IPS-18a (cell line): ENCODE measurements at regions not wholly inside any gene's neighbourhood (a gene's known extent, or its start where the extent isn't known, plus 50 kb on each side); places are given as distances from the start of the nearest gene placed in this dataset.
A peak's percentile ranks its signal among the peaks of the same experiment; 100 is the strongest.

Experiments used
- H3K27ac ChIP-seq: one replicate; pipeline ENCODE4 v1.5.1; 2013; ENCODE audit warnings: low read length
- H3K27me3 ChIP-seq: one replicate; pipeline ENCODE4 v1.6.1; 2013; ENCODE audit warnings: mild to moderate bottlenecking, low read length; ENCODE audit not compliant: control insufficient read depth, insufficient read depth
- H3K36me3 ChIP-seq: one replicate; pipeline ENCODE4 v1.6.1; 2013; ENCODE audit warnings: low read depth, low read length; ENCODE audit not compliant: control insufficient read depth
- H3K4me1 ChIP-seq: one replicate; pipeline ENCODE4 v1.6.1; 2013; ENCODE audit warnings: low read depth, low read length; ENCODE audit not compliant: control insufficient read depth
- H3K4me3 ChIP-seq: one replicate; pipeline ENCODE4 v1.5.1; 2013; ENCODE audit warnings: low read length
- H3K9ac ChIP-seq: one replicate; pipeline ENCODE4 v1.6.1; 2013; ENCODE audit warnings: mild to moderate bottlenecking, low read length, moderate library complexity
- H3K9me3 ChIP-seq: one replicate; pipeline ENCODE4 v1.6.1; 2013; ENCODE audit warnings: low read depth, low read length; ENCODE audit not compliant: control insufficient read depth

- no peak overlapping the region for H3K4me3 ChIP-seq
- H3K36me3 ChIP-seq = no peaks in the 10 kb centered on the region
- no peak overlapping the region for H3K9ac ChIP-seq
- no peaks in the 10 kb centered on the region for H3K27me3 ChIP-seq
- peaks cover 4% of the 10 kb centered on the region for H3K9me3 ChIP-seq
- peaks cover 3% of the 10 kb centered on the region for H3K4me1 ChIP-seq
- no peak overlapping the region for H3K27ac ChIP-seq
These were observed 698.0 kb downstream of the CETN3 start for GRCh38 chr5:89711526-89711925.

DNA sequence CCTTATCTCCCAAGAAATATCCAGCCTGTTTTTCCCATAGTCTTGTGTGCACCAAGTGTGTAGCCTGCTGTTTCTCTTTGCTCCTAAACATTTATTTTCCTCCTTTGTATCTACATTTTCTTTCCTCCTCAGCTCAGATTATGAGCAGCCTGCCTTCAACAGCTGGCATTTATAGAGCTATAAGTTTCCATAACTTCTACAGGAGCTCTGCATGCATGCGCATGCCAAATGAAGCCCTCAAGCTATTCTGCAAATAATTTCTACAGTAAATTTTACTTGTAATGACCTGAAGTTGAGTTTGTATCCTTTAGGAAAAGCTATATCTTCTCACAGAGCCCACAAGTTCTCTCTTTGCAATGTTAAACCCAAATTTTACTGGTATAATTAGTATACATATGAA, 699.5 kb downstream of the CETN3 start:
- no peak overlapping the region for H3K4me3 ChIP-seq
- H3K27me3 ChIP-seq = no peaks in the 10 kb centered on the region
- no peaks in the 10 kb centered on the region for H3K36me3 ChIP-seq
- no peak overlapping the region for H3K27ac ChIP-seq
- no peak overlapping the region for H3K9ac ChIP-seq
- peaks cover 4% of the 10 kb centered on the region for H3K9me3 ChIP-seq
- H3K4me1 ChIP-seq = peaks cover 18% of the 10 kb centered on the region

DNA sequence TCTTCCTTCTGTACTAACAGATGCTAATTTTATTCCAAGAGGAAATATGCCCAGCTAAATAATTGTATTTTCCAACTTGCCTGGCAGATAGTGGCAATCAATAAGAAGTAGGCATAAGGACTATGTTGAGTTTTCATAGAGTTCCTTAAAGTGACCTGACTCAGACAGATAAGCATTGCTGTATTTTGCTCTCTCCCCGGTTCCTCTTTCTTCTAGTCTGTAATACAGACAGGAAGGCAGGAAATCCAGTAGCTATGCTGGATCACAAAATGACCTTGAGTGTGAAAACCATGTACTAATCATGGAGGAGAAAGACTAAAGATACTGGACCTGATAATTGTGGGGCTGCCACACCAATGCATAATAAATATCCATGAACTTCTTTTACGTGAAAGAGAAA, 701.7 kb downstream of the CETN3 start:
- Histone ChIP-seq H3K27me3 (no peaks in the 10 kb centered on the region), H3K4me3 (no peak overlapping the region), H3K4me1 (peaks cover 39% of the 10 kb centered on the region), H3K27ac (no peak overlapping the region), H3K9me3 (peaks cover 4% of the 10 kb centered on the region), H3K9ac (no peak overlapping the region), H3K36me3 (no peaks in the 10 kb centered on the region)

- H3K27me3 ChIP-seq = no peaks in the 10 kb centered on the region
- peaks cover 39% of the 10 kb centered on the region for H3K4me1 ChIP-seq
- H3K9ac ChIP-seq = no peak overlapping the region
- H3K4me3 ChIP-seq = no peak overlapping the region
- peaks cover 2% of the 10 kb centered on the region for H3K9me3 ChIP-seq
- no peak overlapping the region for H3K27ac ChIP-seq
- H3K36me3 ChIP-seq = no peaks in the 10 kb centered on the region
These were observed 702.8 kb downstream of the CETN3 start for GRCh38 chr5:89706731-89707130.

DNA sequence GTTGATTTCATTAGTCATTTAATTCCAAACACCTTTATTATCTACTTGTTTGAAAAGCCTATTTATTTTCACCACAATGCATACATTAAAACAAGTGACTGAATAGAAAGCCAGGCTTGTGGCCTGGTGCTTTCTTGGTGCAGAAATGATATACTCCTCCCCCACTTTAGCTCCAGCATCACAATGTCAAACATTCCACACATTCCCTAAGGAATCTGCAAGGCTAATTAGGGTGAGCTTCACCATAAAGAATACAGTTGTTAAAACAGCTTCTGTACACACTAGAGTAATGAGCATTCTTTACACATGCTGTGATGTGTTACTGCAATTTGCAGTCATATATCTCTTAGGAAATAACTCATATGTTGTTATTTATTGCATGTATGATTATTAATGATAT, 705.7 kb downstream of the CETN3 start:
- H3K9me3 ChIP-seq = no peaks in the 10 kb centered on the region
- H3K27ac ChIP-seq = peak overlapping the region; percentile 81
- H3K27me3 ChIP-seq = no peaks in the 10 kb centered on the region
- peak overlapping the region; percentile 51 for H3K4me3 ChIP-seq
- peaks cover 39% of the 10 kb centered on the region for H3K4me1 ChIP-seq
- peak overlapping the region; percentile 55 for H3K9ac ChIP-seq
- no peaks in the 10 kb centered on the region for H3K36me3 ChIP-seq

DNA sequence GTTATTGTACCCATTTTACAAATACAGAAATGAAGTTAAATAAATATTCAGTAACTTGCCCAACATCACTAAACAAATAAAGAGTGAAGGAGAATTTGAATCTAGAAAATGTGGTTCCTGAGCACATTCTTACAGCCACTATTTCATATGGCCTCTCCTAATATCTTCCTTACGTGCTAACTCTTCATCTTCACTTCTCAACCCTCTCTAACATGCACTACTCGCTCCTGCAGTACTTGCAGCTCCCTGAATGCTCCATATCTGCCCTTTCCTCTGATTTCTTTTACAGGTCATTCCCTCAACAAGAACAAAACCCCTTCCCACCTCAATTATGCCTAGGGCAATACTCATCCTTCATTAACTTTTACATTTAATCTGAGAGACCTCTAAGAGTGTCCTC, 711.5 kb downstream of the CETN3 start:
- Histone ChIP-seq H3K9ac (no peak overlapping the region), H3K9me3 (no peaks in the 10 kb centered on the region), H3K36me3 (no peaks in the 10 kb centered on the region), H3K4me1 (peaks cover 10% of the 10 kb centered on the region), H3K27me3 (no peaks in the 10 kb centered on the region), H3K27ac (no peak overlapping the region), H3K4me3 (no peak overlapping the region)

DNA sequence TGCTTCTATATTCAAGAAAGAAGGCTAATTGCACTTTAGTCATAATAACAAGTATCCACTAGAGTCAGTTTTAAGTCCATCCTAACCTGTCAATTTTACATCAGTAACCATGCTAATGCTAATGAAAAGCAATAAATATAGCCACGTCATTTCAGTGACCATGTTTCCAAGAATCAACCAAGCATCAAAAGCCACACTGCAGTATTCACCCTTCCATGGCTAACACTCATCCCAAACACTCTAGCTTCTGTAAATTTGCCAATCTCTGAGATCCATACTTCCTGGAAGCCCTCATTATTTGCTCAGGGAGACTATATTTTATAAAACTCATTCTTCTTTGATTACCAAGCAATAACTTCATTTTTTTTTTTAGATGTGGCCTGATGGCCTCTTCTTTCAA, 712.0 kb downstream of the CETN3 start:
- Histone ChIP-seq H3K27ac (no peak overlapping the region), H3K27me3 (no peaks in the 10 kb centered on the region), H3K9me3 (no peaks in the 10 kb centered on the region), H3K4me1 (peaks cover 9% of the 10 kb centered on the region), H3K4me3 (no peak overlapping the region), H3K9ac (no peak overlapping the region), H3K36me3 (no peaks in the 10 kb centered on the region)

DNA sequence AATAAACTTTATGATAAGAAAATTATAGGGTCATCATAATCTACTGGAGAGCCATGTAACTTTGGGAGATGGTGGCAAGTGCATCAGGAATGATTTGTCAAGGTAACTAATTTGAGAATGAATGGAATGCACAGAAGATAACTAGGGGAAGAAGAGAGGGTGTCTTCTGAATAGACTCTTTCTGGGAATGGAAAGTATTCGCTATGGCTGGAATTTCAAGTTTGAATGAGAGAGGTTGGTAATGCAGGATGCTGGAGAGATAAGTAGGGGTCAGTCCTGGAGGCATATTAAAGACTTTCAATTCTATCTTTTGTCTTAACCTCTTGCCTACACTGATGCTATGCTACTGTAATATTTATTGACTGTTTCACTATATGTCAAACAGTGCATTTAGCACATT, 714.2 kb downstream of the CETN3 start:
- Histone ChIP-seq H3K36me3 (no peaks in the 10 kb centered on the region), H3K4me3 (no peak overlapping the region), H3K27me3 (no peaks in the 10 kb centered on the region), H3K27ac (no peak overlapping the region), H3K9ac (no peak overlapping the region), H3K4me1 (peaks cover 9% of the 10 kb centered on the region), H3K9me3 (no peaks in the 10 kb centered on the region)

GRCh38 chr5:89694026-89694550, 715.5 kb downstream of the CETN3 start:
- Histone ChIP-seq H3K27ac (no peak overlapping the region), H3K9ac (no peak overlapping the region), H3K27me3 (no peaks in the 10 kb centered on the region), H3K4me3 (no peak overlapping the region), H3K36me3 (no peaks in the 10 kb centered on the region), H3K4me1 (peaks cover 9% of the 10 kb centered on the region), H3K9me3 (no peaks in the 10 kb centered on the region)

GRCh38 chr5:89690331-89690730, 719.2 kb downstream of the CETN3 start:
- H3K9ac ChIP-seq = no peak overlapping the region
- H3K36me3 ChIP-seq = no peaks in the 10 kb centered on the region
- H3K27ac ChIP-seq = no peak overlapping the region
- H3K9me3 ChIP-seq = no peaks in the 10 kb centered on the region
- no peak overlapping the region for H3K4me3 ChIP-seq
- H3K4me1 ChIP-seq = peaks cover 9% of the 10 kb centered on the region
- H3K27me3 ChIP-seq = no peaks in the 10 kb centered on the region

DNA sequence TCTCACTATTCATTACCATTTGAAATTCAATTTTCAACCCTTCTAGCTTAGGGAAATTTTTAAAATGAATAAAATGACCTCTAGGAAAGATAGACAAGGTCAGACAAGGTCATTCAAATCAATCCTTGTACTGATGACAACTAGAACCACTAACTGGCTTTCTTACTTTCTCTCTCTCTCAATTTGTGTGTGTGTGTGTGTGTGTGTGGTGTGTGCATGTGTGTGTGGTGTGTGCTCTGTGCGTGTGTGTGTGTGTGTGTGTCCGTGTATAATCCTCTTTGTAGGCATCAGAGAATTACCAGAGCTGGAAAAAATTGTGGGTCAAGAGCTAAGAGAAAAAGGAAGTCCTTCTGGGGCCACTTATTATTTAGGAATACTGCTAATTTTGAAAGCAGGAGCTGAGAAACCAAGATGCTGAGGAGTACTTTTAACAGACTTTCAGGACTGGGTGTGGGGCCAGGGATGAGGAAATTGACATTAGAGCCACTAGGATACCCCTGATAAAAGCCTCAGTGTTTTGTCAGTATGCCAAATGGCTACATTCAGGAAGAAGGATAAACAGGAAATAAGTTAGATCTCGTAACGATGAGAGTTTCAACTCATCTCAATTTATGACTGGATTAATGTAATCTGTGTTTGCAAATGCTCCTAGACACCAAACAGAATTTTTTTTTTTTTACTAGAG, 723.3 kb downstream of the CETN3 start:
- Histone ChIP-seq H3K27ac (no peak overlapping the region), H3K9ac (no peak overlapping the region), H3K4me1 (no peaks in the 10 kb centered on the region), H3K4me3 (no peak overlapping the region), H3K27me3 (no peaks in the 10 kb centered on the region), H3K36me3 (no peaks in the 10 kb centered on the region), H3K9me3 (no peaks in the 10 kb centered on the region)

DNA sequence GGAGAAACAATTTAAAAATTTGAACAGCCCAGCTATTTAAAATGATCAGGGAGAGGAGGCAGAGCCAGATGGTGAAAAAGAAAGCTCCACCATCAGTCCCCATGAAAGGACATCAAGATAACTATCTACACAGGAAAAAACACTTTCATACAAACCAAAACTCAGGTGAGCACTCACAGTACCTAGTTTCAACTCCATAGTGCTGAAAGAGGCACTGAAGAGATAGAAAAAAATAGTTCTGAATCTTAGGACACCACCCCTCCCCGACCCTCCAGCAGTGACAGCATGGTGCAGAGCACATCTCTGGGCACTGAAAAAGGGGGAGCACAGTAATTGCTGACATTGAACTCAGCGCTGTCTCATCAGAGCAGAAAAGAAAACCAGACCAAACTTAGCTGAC, 732.9 kb downstream of the CETN3 start:
- no peak overlapping the region for H3K9ac ChIP-seq
- no peaks in the 10 kb centered on the region for H3K36me3 ChIP-seq
- H3K27me3 ChIP-seq = no peaks in the 10 kb centered on the region
- H3K9me3 ChIP-seq = no peaks in the 10 kb centered on the region
- no peak overlapping the region for H3K27ac ChIP-seq
- peaks cover 11% of the 10 kb centered on the region for H3K4me1 ChIP-seq
- H3K4me3 ChIP-seq = no peak overlapping the region
